ENCODE measurements at regions not wholly inside any gene's neighbourhood (a gene's known extent, or its start where the extent isn't known, plus 50 kb on each side); places are given as distances from the start of the nearest gene placed in this dataset.
A peak's percentile ranks its signal among the peaks of the same experiment; 100 is the strongest.

- no peak overlapping the region for H4K5ac ChIP-seq (ENCODE audit: insufficient read length, low read depth, low read length)
- TF ChIP-seq, protein P1, sequence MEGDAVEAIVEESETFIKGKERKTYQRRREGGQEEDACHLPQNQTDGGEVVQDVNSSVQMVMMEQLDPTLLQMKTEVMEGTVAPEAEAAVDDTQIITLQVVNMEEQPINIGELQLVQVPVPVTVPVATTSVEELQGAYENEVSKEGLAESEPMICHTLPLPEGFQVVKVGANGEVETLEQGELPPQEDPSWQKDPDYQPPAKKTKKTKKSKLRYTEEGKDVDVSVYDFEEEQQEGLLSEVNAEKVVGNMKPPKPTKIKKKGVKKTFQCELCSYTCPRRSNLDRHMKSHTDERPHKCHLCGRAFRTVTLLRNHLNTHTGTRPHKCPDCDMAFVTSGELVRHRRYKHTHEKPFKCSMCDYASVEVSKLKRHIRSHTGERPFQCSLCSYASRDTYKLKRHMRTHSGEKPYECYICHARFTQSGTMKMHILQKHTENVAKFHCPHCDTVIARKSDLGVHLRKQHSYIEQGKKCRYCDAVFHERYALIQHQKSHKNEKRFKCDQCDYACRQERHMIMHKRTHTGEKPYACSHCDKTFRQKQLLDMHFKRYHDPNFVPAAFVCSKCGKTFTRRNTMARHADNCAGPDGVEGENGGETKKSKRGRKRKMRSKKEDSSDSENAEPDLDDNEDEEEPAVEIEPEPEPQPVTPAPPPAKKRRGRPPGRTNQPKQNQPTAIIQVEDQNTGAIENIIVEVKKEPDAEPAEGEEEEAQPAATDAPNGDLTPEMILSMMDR (conservative IDR thresholded peaks at IDR 0.05): no peak
- H2AFZ ChIP-seq (ENCODE audit: low read length): no peak overlapping the region
- H2BK12ac ChIP-seq (ENCODE audit: insufficient read length, low read depth, low read length): no peak overlapping the region
- no peak overlapping the region for H2BK5ac ChIP-seq (ENCODE audit: insufficient read length, low read length)
- H3K27ac ChIP-seq (ENCODE audit: insufficient read length, low read depth, low read length): no peak overlapping the region
- H3K4me2 ChIP-seq (ENCODE audit: insufficient read depth, insufficient read length, low read length): no peak overlapping the region
- no peaks in the 10 kb centered on the region for H3K79me1 ChIP-seq (ENCODE audit: insufficient read depth, low read depth, low read length, poor library complexity, severe bottlenecking)
- H3K23ac ChIP-seq (ENCODE audit: insufficient read length, low read depth, low read length): no peak overlapping the region
- no peak overlapping the region for H3K14ac ChIP-seq (ENCODE audit: insufficient read depth, low read length)
- no peak overlapping the region for H2BK20ac ChIP-seq (ENCODE audit: low read depth, low read length, poor library complexity, severe bottlenecking)
- no peaks in the 10 kb centered on the region for H3K23me2 ChIP-seq (ENCODE audit: insufficient read length, low read depth, low read length, poor library complexity, severe bottlenecking)
- no peaks in the 10 kb centered on the region for H4K20me1 ChIP-seq (ENCODE audit: control insufficient read depth, insufficient read depth, insufficient read length)
- H3K9ac ChIP-seq (ENCODE audit: extremely low read depth, insufficient read length, low read length): no peak overlapping the region
- H3K18ac ChIP-seq (ENCODE audit: insufficient read length, low read depth, low read length): no peak overlapping the region
- no peak overlapping the region for H3K4ac ChIP-seq (ENCODE audit: low read depth, low read length)
- peaks cover 67 to 77% of the 10 kb centered on the region in 2 experiments for H3K4me1 Mint-ChIP-seq
- H3K27me3 ChIP-seq (ENCODE audit: insufficient read depth, low read length): no peaks in the 10 kb centered on the region
- no peak overlapping the region for H2BK15ac ChIP-seq (ENCODE audit: low read depth, low read length)
- WGBS (ENCODE audit: extremely low coverage, insufficient read length, low lambda C conversion rate): 100% methylated on average over 1 of the region's 4 CpGs
- DNase-seq: no peak
- H3K56ac ChIP-seq (ENCODE audit: insufficient read length, low read depth, low read length): no peak overlapping the region
- no peak overlapping the region for H2AK5ac ChIP-seq (ENCODE audit: insufficient read length, low read length)
- no peak overlapping the region for H2BK120ac ChIP-seq (ENCODE audit: low read depth, low read length, poor library complexity, severe bottlenecking)
- H4K91ac ChIP-seq (ENCODE audit: insufficient read length, low read depth, low read length): no peak overlapping the region
- H3K36me3 Mint-ChIP-seq (ENCODE audit: insufficient read depth in 1 of 3, low read depth in 3 of 3): peaks cover 4 to 17% (median 7%) of the 10 kb centered on the region in 3 experiments; a peak in 5 of 7 replicates
- peak overlapping the region; percentile 27 to 91 (median 36); a peak in 5 of 7 replicates for H3K27ac Mint-ChIP-seq
- H3K4me3 Mint-ChIP-seq: peak overlapping the region in 1 of 2 experiments; percentile 7; a peak in 1 of 5 replicates
- no peaks in the 10 kb centered on the region for H3K27me3 Mint-ChIP-seq (ENCODE audit: low read depth)
- peaks cover 43% of the 10 kb centered on the region for H3K79me2 ChIP-seq (ENCODE audit: insufficient read depth, low read length)
- H3K9me3 Mint-ChIP-seq: peaks cover 0 to 2% of the 10 kb centered on the region in 2 experiments; a peak in 1 of 5 replicates
- H3T11ph ChIP-seq (ENCODE audit: low read length): no peak overlapping the region
- peaks cover 23% of the 10 kb centered on the region; the same call in 1 of the 2 replicates for H3K4me1 ChIP-seq (ENCODE audit: insufficient read depth, low read length)
- no peaks in the 10 kb centered on the region for H3K9me3 ChIP-seq (ENCODE audit: control insufficient read depth, low read depth, low read length)
- no peak overlapping the region for H4K8ac ChIP-seq (replicated peaks; ENCODE audit: insufficient read length, low read depth, low read length)
These were observed 153.9 kb downstream of the SOX4 start for GRCh38 chr6:21747441-21747840.
